ENCODE measurements at regions not wholly inside any gene's neighbourhood (a gene's known extent, or its start where the extent isn't known, plus 50 kb on each side); places are given as distances from the start of the nearest gene placed in this dataset.

DNA sequence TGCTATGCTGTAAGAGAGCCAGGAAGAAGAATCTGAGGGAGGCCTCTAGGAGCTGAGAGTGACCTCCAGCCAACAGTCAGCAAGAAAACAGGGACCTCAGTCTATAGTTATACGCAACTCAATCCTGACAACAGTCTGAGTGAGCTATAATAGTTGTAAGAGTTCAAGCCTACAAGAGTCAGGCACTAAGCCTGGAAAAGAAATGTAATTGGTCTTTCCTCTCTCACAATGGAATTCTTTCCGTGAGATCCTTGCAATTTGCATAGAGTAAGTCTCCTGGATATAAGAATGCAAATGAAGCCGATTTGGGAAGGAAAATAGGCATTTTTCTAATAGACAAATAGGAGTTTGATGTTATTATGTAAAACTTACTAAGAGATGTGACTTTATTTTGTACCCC, 1332.6 kb upstream of the CELF4 start:
- no peaks in the 10 kb centered on the region for H3K36me3 Mint-ChIP-seq
- Histone ChIP-seq H3K27me3 (no peaks in the 10 kb centered on the region), H3K4me1 (no peaks in the 10 kb centered on the region), H4K20me1 (ENCODE audit: low read depth) (no peaks in the 10 kb centered on the region), H3K4me3 (no peak overlapping the region), H3K4me2 (no peak overlapping the region), H3K36me3 (no peaks in the 10 kb centered on the region), H2AFZ (replicated peaks) (no peak overlapping the region), H3K9ac (no peak overlapping the region), H3F3A (ENCODE audit: low read depth) (no peaks in the 10 kb centered on the region), H3K27ac (no peak overlapping the region), H3K9me3 (ENCODE audit: low read depth) (no peaks in the 10 kb centered on the region), H3K79me2 (ENCODE audit: low read depth) (no peaks in the 10 kb centered on the region)
- TF ChIP-seq EZH2phosphoT487 (IDR thresholded peaks at IDR 0.05) (no peak), EZH2 (IDR thresholded peaks at IDR 0.05) (no peak)
- TF ChIP-seq, protein P1, sequence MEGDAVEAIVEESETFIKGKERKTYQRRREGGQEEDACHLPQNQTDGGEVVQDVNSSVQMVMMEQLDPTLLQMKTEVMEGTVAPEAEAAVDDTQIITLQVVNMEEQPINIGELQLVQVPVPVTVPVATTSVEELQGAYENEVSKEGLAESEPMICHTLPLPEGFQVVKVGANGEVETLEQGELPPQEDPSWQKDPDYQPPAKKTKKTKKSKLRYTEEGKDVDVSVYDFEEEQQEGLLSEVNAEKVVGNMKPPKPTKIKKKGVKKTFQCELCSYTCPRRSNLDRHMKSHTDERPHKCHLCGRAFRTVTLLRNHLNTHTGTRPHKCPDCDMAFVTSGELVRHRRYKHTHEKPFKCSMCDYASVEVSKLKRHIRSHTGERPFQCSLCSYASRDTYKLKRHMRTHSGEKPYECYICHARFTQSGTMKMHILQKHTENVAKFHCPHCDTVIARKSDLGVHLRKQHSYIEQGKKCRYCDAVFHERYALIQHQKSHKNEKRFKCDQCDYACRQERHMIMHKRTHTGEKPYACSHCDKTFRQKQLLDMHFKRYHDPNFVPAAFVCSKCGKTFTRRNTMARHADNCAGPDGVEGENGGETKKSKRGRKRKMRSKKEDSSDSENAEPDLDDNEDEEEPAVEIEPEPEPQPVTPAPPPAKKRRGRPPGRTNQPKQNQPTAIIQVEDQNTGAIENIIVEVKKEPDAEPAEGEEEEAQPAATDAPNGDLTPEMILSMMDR (IDR thresholded peaks at IDR 0.05): no peak
- H3K27me3 Mint-ChIP-seq (ENCODE audit: insufficient read depth, low read depth): no peaks in the 10 kb centered on the region
- H3K9me3 Mint-ChIP-seq: no peaks in the 10 kb centered on the region
- H3K27ac Mint-ChIP-seq: no peak overlapping the region
- peaks cover 6% of the 10 kb centered on the region for H3K4me1 Mint-ChIP-seq
- DNase-seq (ENCODE audit: low spot score): no peak
- H3K4me3 Mint-ChIP-seq: no peak overlapping the region

DNA sequence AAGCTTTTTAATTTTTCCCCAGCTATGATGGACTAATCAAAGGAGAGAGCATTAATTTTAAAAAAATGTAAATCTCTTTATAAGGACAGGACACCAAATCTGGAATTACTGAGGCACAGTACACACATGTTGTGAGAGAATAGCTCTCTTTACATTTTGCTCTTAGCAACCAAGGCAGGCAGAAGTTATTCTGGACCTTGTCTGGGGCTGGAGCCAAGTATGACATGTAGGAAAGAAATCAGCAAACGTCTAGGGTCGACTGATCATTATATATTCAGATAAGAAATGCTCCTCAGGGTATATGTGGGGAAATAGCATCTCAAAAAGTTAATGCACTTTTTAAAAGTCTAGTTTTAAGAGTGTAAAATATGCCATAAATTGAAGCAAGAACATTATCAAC, 1330.0 kb upstream of the CELF4 start:
- H3K4me3 Mint-ChIP-seq: no peak overlapping the region
- Histone ChIP-seq H3K4me3 (no peak overlapping the region), H3K9ac (no peak overlapping the region), H3K4me2 (no peak overlapping the region), H3K27me3 (no peaks in the 10 kb centered on the region), H3K4me1 (no peaks in the 10 kb centered on the region), H2AFZ (replicated peaks) (no peak overlapping the region), H4K20me1 (ENCODE audit: low read depth) (no peaks in the 10 kb centered on the region), H3K9me3 (ENCODE audit: low read depth) (no peaks in the 10 kb centered on the region), H3K79me2 (ENCODE audit: low read depth) (no peaks in the 10 kb centered on the region), H3F3A (ENCODE audit: low read depth) (no peaks in the 10 kb centered on the region), H3K36me3 (no peaks in the 10 kb centered on the region), H3K27ac (no peak overlapping the region)
- no peak for TF ChIP-seq EZH2phosphoT487 (IDR thresholded peaks at IDR 0.05)
- TF ChIP-seq EZH2 (IDR thresholded peaks at IDR 0.05): no peak
- TF ChIP-seq, protein P1 (IDR thresholded peaks at IDR 0.05): no peak
- H3K27me3 Mint-ChIP-seq (ENCODE audit: insufficient read depth, low read depth): no peaks in the 10 kb centered on the region
- H3K4me1 Mint-ChIP-seq: peaks cover 4% of the 10 kb centered on the region
- H3K27ac Mint-ChIP-seq: no peak overlapping the region
- no peak for DNase-seq (ENCODE audit: low spot score)
- H3K36me3 Mint-ChIP-seq: no peaks in the 10 kb centered on the region
- H3K9me3 Mint-ChIP-seq: no peaks in the 10 kb centered on the region

DNA sequence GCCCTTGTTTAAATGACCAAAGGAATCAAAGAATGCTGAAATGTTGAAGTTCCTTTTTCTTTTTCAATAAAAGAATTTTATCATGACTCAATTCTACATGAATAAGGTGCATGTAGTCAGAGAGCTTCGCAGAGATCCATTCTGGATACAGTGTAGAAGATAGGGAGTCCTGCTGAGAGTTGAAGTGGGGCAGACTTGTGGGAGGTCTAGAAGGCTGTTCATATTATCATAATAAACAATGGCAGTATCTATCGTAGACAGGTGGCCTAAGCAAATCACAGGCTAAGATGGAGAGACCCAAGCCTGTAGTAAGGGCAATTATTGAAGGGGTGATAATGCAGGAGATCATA, 1322.0 kb upstream of the CELF4 start:
- Histone ChIP-seq H2AFZ (replicated peaks) (no peak overlapping the region), H3K4me1 (no peaks in the 10 kb centered on the region), H3K27ac (no peak overlapping the region), H3K4me2 (no peak overlapping the region), H3F3A (ENCODE audit: low read depth) (no peaks in the 10 kb centered on the region), H3K9ac (no peak overlapping the region), H3K79me2 (ENCODE audit: low read depth) (no peaks in the 10 kb centered on the region), H4K20me1 (ENCODE audit: low read depth) (no peaks in the 10 kb centered on the region), H3K4me3 (no peak overlapping the region), H3K9me3 (ENCODE audit: low read depth) (no peaks in the 10 kb centered on the region), H3K36me3 (no peaks in the 10 kb centered on the region), H3K27me3 (no peaks in the 10 kb centered on the region)
- no peaks in the 10 kb centered on the region for H3K36me3 Mint-ChIP-seq
- H3K4me1 Mint-ChIP-seq: no peaks in the 10 kb centered on the region
- H3K9me3 Mint-ChIP-seq: no peaks in the 10 kb centered on the region
- H3K27ac Mint-ChIP-seq: no peak overlapping the region
- H3K4me3 Mint-ChIP-seq: no peak overlapping the region
- DNase-seq (ENCODE audit: low spot score): no peak
- no peak for TF ChIP-seq EZH2 (IDR thresholded peaks at IDR 0.05)
- no peak for TF ChIP-seq EZH2phosphoT487 (IDR thresholded peaks at IDR 0.05)
- TF ChIP-seq, protein P1 (IDR thresholded peaks at IDR 0.05): no peak
- H3K27me3 Mint-ChIP-seq (ENCODE audit: insufficient read depth, low read depth): no peaks in the 10 kb centered on the region
